GM21723 (cell line): ENCODE measurements at regions not wholly inside any gene's neighbourhood (a gene's known extent, or its start where the extent isn't known, plus 50 kb on each side); places are given as distances from the start of the nearest gene placed in this dataset.
"Not testable (repeated sequence)": the region's sequence is repeated elsewhere in the genome, so short reads cannot be mapped to it uniquely, and the experiment has no call there.

ENCODE experiments used
- ATAC-seq: cut with Tn5 transposase; IDR thresholded peaks from one replicate; pipeline ENCODE4 v1.9.1; 2021; ENCODE audit warnings: mild to moderate bottlenecking, moderate library complexity; ENCODE audit not compliant: unreplicated experiment

DNA sequence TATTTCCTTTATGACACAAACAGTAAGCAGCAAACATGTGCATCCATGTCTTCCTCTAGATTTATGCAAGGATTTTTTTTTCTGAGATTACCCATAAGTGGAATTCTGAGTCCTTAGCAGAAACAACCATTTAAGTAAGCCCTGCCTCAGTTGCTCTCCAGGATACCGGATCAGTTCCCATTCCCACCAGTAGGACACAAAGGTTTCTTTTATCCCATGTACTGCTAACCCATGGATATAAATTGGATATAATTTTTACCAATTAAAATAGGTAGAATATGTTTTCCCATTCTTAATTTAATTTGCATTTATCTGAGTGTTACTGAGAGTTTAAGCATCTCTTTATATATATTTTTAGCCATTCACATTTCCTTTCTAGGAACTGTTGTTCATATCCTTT lies 280.9 kb downstream of the FGFR2 start:
- no peak for ATAC-seq

DNA sequence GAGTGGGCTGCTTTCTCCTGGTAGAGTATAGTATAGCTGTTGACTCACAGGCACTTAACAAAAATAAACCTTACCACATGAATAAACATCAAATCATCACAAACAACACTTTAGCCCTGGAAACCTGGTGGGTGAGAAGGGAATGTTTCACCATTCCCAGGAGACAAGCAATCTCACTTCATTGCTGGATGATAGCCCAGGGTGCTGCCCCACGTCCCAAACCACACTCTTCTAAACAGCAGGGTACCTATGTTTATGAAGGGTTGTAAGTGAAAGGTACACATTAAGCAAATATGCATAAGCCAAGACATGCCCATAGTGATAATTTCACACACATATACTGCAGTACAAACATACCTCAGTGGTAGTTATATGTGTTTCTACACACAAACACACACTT lies 276.2 kb downstream of the FGFR2 start:
- ATAC-seq = no peak

DNA sequence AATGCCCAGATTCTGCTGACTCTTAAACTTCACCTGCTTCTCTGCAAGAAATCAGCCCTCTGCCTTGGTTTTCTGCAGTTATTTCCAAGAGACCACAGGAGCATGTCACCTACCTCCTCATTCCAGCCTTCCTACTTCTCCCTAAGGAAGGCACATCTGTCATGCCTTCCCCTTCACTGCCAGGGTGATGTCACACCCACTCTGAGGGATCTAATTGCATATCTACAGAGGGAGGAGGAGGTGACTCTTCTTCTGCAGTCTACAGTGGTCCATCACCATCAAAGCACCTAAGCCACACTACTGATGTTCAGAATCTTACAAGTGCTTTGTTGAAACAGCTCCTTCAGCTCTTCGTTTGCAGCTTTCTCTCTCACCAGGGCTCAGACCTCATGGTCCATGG lies 275.5 kb downstream of the FGFR2 start:
- ATAC-seq = no peak

DNA sequence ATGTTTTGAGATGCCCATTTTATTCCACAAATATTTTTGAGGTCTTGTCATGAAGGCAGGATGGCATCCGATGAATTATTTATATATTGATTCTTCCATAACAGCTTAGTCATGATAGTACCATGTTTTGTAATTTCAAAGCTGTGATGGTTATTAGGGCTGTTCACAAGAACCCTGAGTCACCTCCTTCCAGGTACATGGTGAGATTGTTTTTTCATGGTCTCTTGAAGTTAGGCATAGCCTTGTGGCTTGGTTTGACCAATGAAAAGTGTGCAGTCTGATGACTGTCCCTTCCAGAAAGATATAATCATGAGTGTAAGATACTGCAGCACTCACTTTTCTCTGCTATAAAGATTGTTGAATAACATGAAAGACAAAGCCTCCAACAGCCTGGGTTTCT lies 274.8 kb downstream of the FGFR2 start:
- no peak for ATAC-seq

DNA sequence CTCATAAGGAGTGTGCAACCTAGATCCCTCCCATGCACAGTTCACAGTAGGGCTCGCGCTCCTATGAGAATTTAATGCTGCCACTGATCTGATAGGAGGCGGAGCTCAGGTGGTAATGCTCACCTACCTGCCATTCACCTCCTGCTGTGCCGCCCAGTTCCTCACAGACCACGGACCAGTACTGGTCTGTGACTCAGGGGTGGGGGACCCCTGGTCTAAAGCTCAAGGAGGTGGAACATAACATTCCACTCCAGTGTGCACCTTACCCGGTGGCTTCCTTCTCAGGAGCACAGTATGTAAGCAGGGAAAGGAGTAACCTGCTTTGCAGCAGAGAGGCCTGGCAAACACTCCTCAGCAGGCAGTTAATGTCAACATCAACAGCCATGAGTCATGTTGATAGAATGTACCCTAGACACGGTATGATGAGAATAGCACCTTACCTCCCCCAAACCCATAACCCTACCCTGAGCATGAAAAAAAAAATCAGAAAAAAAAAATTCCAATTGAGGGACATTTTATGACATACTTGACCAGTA lies 273.5 kb downstream of the FGFR2 start:
- ATAC-seq = no peak

DNA sequence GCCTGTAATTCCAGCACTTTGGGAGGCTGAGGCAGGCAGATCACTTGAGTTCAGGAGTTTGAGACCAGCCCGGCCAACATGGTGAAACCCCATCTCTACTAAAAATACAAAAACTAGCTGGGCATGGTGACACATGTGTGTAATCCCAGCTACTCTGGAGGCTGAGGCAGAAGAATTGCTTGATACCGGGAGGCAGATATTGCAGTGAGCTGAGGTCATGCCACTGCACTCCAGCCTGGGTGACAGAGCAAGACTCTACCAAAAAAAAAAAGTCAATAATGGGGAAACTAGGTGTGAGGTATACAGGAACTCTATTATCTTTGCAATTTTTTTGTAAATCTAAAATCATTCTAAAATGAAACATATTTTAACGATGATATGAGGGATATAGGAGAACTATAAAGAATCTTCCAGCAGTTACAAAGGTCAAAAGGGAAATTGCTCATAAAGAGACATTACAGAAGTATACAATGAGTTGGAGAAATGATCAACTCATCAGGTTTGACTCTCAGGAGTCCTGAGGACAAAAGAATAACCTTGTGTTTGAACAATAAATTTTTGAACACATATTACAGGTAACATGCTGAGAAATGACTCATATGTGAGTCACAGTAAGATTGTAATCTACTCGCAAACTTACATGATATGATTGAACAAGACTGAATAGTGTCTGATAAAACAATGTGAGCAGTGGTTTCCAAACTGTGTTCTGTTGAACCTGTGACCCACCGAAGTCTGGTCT lies 272.6 kb downstream of the FGFR2 start:
- no peak for ATAC-seq

DNA sequence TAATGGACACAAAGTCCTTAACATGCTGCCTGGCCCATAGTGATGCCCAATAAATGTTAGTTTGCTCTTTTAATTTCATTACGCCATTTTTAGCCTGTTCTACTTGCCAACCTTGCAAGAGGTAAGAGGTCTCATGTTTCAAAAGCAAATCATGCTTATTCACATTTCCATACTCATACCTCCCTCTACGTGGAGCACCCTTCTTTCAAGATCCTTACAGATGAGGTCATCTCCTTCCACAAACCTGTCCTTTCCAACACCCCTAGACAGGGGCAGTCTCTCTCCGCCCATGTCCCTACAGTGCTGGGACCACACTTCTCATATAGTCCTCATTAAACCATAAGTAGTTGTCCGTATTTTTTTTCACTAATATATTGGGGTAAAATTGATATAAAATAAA lies 271.3 kb downstream of the FGFR2 start:
- no peak for ATAC-seq

DNA sequence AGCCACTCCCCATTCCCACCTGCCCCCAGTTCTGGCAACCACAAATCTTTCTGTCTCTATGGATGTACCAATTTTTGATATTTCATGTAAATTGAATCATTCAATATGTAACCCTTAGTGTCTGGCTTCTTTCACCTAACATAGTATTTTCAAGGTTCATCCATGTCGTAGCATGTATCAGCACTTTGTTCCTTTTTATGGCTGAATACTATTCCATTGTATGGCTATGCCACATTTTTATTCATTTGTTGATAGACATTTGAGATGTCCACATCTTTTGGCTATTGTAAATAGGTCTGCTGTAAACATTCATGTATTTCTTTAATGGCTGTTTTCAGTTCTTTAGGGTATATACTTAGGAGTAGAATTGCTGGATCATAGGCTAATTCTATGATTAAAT lies 270.5 kb downstream of the FGFR2 start:
- ATAC-seq = no peak

DNA sequence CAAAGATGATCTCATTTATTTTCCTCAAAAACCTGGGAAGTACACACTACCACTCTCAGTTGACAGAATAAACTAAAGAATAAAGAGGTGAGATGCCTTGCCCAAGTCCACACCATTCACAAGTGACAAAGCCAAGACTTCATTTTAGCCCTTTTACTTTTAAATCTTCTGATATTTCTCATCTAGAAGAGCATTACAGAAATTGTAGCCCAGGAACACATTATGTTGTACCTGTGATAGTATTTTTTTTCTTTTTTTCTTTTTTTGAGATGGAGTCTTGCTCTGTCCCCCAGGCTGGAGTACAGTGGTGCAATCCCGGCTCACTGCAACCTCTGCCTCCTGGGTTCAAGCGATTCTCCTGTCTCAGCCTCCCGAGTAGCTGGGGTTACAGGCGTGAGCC lies 268.6 kb downstream of the FGFR2 start:
- ATAC-seq = not testable (repeated sequence)

DNA sequence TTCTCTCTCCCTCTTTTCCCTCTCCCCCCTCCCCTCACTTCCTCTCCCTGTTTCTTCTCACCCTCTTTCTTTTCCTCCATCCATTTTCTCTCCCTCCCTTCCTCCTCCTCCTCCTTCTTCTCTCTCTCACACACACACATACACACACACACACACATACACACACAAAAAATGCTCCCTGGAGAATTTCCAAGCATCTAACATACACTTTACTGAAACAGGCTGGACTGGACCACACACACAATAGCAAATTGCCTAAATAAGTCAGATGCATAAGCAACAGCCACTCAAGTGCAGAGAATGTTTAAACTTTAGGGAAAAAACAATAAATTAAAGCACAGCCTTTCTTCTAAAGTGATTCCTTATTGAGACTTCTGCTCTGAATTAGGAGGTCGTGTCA lies 267.7 kb downstream of the FGFR2 start:
- no peak for ATAC-seq

DNA sequence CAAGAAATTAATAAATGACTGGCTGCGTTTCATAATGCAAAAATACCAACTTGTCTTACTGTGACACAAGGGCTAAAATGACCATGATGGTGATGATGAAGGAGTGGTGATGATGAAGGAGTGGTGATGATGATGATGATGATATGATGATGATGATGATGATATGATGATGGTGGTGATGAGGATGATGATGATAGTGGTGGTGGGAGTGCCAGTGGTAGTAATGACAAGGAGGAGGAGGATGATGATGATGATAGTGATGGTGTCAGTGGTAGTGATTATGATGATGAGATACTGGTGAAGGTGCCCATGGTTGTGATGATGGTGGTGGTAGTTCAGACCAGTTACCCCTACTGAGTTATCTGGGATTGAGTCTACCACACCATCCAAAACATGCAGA lies 265.9 kb downstream of the FGFR2 start:
- ATAC-seq = no peak

DNA sequence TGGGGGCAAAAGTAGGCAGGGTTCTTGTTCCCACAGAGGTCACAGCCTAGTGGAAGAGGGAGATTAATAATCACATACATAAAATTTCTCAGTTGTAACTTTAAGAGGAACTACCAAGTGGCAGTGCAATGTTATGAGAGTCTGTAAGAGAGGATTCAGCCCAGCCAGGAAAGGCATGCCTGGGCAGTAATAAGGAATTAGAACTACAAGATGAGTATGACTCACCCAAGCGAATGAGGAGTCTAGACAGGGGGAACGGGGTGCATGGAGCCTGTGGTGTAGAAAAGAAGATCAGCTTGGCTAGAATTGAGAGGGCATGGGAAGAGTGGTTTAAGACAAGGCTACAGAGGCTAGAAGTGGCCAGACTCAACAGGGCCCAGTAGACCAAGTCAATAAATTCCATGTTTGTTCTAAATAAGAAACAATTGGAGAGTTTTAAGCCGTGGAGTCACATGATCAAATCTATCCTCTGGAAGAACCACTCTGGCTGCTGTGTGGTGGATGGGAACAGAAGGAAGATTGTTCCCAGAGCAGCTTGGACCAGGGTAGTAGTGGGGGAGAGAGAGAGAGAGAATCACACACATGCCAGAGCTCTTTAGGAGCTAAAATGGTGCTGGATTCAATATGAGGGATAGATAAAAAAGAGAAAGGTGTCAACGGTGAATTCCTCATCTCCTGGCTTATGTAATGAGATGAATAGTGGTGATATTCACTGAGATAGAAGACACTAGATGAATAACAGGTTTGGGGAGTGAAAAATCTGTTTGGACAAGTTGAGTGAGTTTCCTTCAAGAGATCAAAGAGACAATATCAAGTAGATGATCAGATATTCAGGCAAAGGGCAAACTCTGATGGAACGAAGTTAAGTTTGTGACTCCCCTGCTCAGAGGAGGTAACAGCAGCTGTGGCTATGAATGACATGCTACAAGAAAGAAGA lies 265.1 kb downstream of the FGFR2 start:
- ATAC-seq = no peak

DNA sequence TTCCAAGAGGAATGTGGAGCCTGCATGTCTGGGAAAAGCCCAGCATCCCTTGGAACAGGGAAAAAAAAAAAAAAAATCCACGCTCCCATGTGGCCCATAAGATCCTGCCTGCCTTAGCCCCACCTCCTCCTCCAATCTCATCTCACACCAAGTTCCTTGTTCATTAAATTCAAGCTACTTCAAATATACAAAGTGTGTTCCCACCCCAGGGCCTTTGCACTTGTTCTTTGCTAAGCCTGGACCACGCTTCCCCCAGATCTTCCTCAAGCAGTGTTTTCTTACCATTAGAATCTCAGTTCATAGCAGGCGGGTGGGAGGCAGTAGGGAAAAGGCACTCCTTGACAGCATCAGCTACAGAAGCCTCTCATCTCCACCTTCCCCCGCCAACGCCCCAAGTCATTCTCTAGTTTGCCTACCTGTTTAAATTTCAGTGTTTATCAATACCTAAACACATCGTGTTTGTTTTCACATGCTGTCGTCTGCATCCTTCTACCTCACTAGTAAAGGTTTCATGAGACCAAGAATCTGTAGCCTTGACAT lies 262.8 kb downstream of the FGFR2 start:
- no peak for ATAC-seq

DNA sequence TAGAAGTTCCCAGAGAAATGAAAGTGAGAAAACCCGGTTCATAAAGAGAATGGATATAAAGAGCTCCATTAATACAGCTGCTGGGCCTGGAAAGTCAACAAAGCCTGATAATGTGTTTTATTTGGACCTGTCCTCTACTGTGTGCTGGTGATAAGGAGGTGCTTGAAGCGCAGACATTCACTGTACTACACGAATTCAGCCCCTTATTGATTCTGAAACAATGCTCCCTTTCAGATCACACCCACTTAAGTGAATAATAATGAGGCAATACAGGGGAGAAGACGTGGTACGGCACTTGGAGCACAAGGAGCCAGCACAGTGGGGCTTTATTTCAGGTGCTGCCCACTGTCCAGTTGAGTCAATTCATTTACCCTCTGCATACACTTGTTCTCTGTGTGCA lies 260.8 kb downstream of the FGFR2 start:
- no peak for ATAC-seq

DNA sequence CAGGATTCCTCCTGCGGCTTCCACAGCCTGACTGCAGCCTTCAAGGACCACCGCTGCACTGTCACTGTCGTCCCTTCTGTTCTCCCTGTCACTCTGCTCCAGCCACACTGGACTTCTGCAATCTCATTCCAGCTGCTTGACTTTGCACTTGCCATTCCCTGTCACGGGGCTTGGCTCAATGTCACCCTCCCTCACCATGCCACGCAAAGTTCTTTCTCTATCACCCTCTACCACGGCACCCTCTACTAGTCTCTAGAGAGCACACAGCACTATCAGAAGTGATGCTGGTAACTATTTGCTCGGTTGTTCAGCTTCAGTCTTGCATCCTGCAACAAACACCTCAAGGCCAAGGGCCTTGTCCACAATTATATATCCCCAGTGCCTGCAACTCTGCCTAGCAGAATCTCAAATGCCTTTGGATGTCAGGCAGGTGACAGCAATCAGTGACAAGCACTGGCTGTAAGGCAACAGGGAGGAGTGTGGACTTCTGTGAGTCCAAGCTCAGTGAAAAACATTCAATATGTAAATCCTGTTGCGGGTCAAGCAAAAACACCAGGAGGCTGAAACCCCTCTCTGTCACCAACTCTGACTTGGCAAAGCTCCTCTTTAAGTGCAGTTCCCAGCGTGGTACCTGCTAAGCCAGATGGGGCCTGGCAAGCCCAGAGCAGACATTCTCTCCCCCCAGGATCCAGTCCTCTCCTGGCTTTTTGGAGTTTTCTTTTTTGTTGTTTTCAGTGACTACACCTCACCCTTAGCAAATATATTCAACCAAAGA lies 259.9 kb downstream of the FGFR2 start:
- no peak for ATAC-seq

DNA sequence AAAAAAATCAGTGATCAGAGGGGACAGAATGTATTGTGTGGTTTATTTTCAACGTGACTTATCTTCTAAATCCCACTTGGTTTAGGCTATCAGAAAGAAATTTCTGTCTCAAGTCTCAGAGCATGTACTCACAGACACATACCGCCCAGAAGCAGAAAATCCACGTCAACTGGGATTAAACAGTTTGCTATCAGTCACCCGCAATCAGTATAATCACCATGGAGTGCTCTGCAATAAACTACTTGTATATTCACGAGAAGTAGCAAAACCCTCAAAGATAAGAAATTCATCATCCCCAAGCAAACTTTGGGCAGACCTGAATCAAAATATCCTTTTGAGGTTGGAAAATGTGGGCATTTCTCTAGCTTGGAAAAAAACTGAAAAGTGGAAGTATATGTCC lies 259.1 kb downstream of the FGFR2 start:
- ATAC-seq = no peak

DNA sequence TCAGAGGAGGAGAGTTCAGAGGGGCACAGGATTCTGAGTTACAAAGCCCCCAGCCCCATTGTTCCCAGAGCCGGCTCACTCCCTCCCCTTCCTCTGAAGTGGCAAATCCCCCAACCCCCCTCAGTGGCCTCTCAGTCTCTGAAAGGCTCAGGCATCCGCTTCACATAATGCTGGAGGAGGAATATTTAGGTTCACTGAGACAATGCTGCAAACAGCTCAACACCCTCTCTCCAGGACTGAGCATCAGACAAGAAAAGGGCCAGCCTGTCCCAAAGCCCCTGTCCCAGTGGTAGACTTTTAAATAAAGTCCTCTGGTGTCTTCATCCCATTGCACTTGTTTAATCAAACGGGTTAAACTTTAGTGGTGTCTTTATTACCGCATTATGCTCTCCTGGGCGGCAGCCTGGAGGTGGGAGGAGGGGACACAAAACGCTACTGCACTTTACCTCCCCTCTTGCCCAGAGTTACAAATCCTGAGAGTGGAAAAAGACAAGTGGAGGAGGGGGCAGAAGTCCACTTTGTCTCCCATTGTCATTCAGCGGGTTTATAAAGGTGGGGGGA lies 257.9 kb downstream of the FGFR2 start:
- ATAC-seq = no peak

DNA sequence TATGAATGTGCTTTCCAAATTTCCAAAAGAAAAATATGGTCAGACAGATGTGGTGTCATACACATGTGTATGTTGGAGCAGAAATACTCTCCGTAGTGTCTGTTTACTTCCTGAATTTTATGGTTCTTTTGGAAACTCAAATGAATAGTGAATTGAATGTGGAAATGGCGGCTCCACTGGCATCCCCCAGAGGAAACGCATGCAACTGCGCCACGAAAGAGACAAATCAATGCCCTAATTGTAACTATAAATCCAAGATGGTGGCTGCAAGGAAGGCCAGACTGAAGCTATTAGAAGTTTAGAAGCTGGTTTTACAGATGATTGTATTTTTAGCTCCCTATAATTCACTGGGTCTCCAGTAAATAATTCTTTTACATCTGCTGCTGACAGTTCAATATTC lies 246.7 kb downstream of the FGFR2 start:
- no peak for ATAC-seq

DNA sequence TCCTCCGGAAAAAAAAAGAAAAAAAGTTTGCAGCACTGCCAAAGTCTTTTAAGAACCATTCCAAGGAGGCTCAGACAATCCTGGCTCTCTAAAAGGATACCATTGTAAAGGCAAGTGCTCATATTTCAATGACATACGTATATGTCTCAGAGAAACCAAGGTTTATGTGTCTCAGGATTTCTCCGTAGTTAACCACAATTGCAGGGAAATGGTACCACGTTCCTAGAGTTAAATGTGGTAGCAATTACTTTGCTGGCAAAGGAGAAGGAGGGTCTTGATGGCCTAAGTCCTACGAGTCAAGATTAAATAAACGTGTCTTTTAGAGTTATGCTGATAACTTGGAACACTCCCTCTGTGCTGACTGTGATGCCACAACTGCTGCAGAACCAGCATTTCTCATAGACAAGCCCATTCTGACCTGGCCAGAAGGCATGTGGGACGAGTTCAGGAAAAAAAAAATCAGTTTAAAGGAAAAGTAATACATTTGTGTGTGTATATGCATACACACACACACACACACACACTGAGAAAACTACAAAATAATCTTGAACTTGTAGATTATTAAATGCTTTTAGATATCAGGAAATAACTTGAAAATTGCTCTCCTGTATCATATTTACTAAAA lies 245.9 kb downstream of the FGFR2 start:
- no peak for ATAC-seq

DNA sequence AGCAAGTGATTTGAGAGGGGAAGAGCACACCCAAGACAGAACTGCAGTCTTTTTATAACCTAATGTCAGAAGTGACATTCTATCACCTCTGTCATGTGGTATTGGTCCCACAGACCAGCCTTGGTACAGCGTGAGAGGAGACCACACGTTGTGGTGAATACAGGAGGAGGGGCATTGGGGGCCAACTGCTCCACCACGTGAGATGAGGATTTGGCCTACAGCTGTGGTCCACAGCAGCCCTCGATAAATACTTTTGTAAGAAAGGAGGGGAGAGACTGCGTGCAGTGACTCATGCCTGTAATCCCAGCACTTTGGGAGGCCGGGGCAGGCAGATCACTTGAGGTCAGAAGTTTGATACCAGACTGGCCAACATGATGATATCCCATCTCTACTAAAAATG lies 243.1 kb downstream of the FGFR2 start:
- no peak for ATAC-seq
